OCI-LY7 (cell line): ENCODE measurements at regions not wholly inside any gene's neighbourhood (a gene's known extent, or its start where the extent isn't known, plus 50 kb on each side); places are given as distances from the start of the nearest gene placed in this dataset.

Source experiments
- CTCF ChIP-seq: fragments of 200-600 bp; sonication (generic); conservative IDR thresholded peaks from 2 replicates; pipeline ENCODE4 v1.5.1; 2014; ENCODE audit warnings: mild to moderate bottlenecking, antibody characterized with exemption, low read length, moderate library complexity, mixed read lengths
- EZH2phosphoT487 ChIP-seq: fragments of 200-600 bp; sonication (generic); IDR thresholded peaks from 2 replicates; pipeline ENCODE4 v1.6.1; 2018; ENCODE audit warnings: low read depth, borderline replicate concordance, mild to moderate bottlenecking, mixed run types, antibody characterized with exemption, low read length, moderate library complexity, mixed read lengths

GRCh38 chr2:83969085-83969484, 490.0 kb downstream of the SUCLG1 start:
- no peak for TF ChIP-seq CTCF
- TF ChIP-seq EZH2phosphoT487, result no peak
